SKM-1 treated with dmso at 0.1 percent for 144 hours (cell line): ENCODE measurements at regions not wholly inside any gene's neighbourhood (a gene's known extent, or its start where the extent isn't known, plus 50 kb on each side); places are given as distances from the start of the nearest gene placed in this dataset.
A peak's percentile ranks its signal among the peaks of the same experiment; 100 is the strongest.
"Not testable (repeated sequence)": the region's sequence is repeated elsewhere in the genome, so short reads cannot be mapped to it uniquely, and the experiment has no call there.

ENCODE experiments used
- DNase-seq: peaks from one replicate; lab custom pipeline; 2025; ENCODE audit not compliant: unreplicated experiment; lab: John Stamatoyannopoulos, UW

DNA sequence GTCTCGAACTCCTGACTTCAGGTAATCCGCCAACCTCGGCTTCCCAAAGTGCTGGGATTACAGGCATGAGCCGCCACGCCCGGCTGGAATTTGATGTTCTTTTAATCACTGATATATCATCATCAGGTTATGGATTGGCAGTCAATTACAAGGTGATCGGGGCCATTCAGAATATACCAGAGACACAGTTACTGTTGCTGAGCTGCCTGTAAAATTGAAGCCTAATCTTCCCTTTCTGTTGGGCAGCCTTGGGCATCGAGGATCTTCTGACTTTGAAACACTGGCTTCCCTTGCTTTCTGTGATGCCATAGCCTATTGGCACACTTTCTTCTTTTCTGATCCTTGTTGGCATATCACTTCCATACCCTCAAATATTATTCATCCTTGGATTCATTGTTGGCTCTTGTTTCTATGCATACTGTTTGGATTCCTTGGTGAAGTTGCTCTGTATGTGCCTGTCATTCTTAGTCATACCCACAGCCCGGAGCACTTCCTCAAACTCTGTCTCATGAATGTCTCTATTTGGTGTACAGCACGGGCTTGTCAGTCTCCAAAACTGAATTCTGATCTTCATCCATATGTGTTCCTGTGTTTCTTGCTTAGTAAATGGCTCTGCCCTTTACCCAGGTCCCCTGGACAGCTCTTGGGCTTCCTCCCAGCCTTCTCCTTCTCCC lies 85.6 kb upstream of the CRYM start:
- DNase-seq, result peak; percentile 22

DNA sequence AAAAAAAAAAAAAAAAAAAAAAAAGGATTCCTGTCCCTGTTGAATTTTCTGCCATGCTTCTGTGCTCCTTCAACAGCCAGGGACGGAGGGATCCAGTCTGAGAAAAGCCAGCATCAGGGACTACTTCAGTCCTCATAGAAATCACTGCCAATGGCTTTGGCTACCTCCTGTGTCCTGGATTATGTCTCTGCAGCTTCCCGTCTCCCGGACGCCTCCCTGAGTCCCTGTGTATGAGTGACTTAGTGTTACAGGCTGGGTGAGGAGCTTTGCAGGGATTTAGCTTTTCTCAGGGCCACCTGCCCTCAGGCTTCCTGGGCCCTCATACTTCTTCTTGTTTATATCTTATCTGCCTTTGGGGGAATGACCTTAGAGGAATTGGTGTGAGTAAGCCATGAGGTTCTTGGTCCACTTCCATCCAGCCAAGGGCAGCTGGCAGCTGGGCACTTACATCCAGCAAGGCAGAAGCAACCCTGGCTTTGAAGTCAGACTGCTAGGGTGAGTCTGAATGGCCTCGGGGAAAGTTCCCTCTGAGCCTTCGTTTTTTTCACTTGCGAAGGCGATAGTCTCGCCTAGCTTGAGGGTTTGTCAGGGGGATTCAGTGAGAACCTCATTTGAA lies 83.6 kb upstream of the CRYM start:
- DNase-seq, result not testable (repeated sequence)

DNA sequence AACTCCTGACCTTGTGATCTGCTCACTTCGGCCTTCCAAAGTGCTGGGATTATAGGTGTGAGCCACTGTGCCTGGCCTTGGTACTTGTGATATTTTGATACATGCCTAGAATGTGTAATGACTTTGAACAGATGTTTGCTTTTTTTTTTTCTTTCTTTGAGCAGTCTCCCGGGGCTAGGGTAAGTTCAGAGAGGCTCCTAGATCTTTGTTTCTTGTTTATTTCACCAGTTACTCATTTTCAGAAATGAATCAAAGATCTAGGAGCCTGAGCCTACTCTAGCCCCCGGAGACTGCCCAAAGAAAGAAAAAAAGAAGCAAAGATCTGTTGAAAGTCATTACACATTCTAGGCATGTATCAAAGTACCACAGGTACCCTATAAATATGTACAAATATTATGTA lies 83.0 kb upstream of the CRYM start:
- DNase-seq, result not testable (repeated sequence)

DNA sequence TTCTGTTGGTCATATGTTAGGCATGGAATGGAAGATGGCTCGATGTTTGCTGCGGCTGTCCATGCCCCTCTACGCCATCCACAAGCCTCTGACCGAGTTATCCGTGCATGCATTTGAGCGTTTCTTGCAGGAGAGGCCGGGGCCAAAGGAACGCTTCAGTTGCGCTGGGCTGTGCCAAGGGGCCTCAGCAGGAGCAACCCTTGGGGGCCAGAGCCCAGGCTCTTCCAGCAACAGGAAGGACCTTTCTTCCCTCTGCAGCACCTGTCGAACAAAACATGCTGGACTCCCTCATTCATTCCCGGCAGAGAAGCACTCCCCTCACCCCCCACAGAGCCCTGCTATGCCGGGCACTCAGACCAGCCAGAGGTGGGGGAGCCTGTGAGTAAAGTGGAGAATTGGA lies 81.4 kb upstream of the CRYM start:
- not testable (repeated sequence) for DNase-seq

DNA sequence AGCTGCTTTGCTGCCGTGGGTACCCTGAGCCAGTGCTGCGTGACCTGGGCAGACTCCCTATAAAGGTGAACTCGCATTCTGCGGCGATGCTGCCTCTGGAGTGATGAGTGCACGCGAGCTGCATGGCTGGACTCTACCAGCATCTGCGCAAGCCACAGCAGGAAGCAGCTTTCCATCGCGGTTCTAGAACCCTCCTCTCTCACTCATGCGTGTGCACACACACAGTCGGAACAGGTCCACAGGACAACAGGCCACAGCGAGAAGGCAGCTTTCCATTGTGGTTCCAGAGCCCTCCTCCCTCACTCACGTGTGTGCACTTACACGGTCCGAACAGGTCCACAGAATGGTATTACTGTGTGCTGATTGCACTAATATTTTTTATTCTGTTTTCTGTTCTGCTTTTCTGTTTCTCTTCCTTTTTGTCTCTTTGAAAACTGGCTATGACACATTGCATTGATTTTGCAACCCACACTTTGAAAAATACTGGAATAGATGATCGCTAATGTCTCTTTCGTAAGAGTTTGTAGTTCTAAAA lies 80.2 kb upstream of the CRYM start:
- peak; percentile 18 for DNase-seq

DNA sequence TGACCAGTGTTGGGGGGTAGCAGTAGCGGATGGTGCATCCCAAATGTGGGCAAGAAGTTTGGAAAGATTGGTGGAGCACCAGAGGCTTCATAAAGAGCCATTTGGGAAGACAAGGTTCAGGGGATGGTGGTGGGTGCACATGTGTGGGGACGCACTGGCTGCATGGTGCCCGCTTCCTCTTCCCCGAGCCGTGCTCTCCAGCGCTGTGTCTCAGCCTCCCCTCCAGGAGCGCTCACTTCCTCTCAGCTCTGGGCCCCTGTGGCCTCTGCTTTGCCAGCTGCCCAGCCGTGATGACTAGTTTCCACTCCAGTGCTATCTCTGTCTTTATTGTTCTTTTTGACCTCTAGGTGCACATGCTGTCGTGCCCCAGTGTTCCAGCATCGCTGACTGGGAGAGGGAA lies 78.2 kb upstream of the CRYM start:
- peak; percentile 9 for DNase-seq

DNA sequence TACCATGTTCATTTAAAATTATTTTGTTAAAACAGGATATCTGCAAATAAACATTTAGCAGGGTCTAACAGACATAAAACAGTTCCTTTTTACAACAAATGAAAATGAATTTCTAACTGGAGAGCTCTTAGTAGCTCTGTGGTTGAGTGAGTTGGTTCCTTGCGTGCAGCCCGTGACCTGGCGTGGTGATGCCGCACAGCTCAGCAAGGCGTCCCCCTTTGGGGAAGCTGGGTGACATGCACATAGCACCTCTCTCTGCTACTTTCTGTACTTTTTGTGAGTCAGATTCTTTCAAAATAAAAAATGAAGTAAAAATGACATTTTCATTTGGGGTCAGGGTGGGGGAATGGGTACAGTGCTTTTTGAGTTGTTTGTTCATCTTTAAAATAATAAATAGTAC lies 73.3 kb upstream of the CRYM start:
- DNase-seq, result not testable (repeated sequence)

DNA sequence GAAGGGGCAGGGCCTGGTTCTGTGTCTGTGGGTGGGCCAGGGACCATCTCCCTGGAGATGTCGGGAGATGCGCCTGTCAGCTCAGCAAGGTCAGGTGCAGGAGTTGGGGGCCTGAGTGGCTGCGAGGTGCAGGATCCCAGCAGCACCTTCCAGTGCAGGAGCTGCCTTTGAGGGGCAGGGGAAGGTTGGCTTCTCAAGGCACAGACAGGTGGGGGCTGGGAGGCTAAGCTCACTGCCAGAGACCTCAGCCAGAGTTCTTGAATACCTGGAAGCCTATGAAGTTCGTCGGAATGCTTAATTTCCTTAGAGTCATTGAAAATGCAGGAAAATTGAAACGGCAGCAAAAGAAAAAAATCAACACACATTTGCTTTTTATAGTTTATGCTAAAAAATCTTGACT lies 72.8 kb upstream of the CRYM start:
- not testable (repeated sequence) for DNase-seq

DNA sequence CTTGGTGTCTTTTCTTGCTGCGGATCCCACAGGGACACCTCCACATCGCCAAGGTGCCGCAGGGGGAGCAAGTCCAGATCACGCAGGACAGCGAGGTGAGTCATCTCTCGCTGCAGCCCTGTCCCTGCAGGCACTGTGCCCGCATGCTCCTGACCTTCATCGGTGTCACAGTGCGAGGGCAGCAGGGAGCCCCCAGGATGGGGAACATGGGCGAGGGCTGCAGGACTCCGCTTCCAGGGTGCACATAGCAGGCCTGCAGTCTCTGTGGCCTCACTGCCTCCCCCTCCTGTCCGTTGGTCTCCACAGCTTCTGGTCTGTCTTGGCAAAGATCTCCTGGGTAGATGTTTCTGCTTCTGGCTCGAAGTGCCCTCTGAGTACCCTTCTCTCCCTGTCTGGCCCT lies 71.2 kb upstream of the CRYM start:
- not testable (repeated sequence) for DNase-seq

DNA sequence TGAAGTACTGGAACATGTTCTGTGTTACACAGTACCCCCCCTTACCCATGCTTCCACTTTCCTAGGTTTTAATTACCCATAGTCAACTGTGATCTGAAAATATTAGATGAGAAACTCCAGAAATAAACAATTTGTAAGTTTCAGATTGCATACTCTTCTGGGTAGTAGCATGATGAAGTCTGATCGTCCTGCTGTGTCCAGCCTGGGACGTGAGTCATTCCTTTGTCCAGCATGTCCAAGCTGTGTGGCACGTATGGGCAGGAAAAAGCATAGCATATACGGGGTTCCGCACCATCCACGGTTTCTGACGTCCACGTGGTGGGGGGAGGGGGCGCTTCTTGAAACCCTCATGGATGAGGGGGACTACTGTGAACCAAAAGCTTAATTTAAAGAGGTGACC lies 70.7 kb upstream of the CRYM start:
- DNase-seq, result not testable (repeated sequence)

DNA sequence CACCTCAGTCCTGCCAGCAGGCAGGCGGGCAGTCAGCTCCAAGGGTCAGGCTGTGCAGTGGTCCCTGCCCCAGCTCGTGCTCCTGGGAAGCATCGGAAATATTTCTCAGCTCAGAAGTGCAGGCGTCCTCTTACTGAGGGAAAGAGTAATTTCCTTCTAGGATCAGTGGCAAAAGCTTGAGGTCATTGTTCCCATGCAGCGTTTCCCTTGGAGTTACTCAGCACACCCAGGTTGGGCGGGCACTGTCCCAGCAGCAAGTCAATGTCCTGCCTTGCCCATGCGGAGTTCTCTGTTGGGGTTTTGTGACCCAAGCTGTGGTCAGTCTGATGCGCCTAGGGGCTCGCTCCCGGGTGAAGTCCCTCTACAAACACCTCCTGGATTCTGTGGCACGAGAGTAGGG lies 69.4 kb upstream of the CRYM start:
- DNase-seq, result not testable (repeated sequence)

DNA sequence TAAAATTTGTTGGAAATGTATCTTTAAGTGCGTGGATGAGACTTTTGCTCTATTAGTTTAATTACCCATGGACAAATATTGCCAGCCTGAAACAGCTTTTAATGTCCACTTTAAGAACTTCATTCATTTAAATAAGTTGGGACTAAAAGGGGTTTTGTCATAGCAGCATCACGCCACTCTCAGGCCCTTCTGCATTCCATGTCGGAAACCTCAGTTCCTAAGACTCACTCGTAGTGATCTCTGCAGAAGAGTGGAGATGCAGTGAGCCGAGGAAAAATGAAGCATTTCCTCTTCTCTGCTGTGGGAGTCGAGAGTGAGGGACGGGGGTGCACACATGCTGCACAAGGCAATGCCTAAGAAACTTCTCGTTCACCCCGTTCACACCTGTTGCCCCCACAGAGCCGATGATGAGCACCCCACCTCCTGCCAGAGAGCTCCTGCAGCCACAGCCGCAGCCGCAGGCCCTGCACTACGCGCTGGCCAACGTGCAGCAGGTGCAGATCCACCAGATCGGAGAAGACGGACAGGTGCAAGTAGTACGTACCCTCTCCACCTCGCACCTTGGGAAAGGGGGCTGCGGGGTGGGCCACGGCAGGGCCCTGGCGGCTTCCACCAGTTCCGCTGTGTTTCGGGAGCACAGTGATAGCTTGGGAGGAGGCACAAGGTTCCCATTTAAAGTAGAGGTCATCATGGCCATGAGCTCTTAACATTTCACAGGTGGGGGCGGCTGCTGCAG lies 68.8 kb upstream of the CRYM start:
- DNase-seq, result not testable (repeated sequence)

DNA sequence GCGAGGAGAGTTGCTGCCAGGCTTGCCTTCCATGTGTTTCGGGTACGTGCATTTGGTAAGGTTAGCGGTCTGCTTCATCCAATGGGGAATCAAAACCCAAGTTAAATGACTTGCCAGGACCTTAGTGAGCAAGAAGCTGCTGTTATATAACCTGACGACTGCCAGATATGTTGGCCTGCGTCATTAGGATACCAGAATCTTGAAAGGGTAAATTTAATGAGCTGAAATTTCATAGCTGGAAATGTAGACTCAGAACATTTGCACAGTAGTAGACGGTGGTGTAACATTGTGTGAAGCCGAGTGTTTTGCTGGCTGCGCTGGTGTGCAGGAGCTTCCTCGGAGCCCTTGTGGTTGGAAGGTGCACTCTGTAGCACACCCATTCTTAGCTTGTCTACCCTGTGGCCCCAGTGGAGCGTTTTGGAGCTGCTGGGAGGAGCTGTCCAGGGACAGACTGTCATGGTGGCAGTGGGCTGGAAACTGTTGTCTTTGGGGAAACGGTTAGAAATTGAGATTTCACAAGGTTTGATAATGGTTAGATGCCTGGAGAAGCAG lies 66.3 kb upstream of the CRYM start:
- DNase-seq, result not testable (repeated sequence)

DNA sequence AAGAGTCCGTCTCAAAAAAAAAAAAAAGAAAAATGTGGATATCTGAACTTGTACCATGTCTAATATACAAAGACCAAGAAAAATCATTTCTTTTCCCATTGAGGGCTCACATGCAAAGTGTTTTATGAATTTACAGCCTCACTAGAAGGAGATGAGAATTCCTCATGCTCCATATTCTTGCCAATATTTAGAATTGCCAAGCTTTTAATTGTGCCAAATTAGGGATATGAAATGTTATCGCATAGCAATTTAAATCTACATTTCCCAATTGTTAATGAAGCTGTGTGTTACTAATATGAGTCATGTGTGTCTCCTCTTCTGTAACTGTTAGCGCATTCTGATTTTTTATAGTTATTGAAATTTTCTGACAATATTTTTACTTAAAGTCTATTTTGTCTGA lies 63.0 kb upstream of the CRYM start:
- DNase-seq, result no peak

DNA sequence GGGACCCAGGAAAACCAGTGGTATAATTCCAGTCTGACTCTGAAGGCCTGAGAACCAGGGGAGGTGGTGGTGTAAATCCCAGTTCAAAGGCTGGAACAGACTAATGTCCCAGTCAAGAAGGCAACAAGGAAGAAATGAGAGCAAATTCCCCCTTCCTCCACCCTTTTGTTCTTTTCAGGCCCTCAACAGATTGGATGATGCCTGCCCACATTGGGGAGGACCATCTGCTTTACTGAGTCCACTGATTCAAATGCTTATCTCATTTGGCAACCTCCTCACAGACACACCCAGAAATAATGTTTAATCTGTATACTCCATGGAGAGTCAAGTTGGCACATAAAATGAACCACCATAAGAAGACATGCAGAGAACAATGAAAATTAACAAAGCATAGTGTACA lies 61.9 kb upstream of the CRYM start:
- no peak for DNase-seq

DNA sequence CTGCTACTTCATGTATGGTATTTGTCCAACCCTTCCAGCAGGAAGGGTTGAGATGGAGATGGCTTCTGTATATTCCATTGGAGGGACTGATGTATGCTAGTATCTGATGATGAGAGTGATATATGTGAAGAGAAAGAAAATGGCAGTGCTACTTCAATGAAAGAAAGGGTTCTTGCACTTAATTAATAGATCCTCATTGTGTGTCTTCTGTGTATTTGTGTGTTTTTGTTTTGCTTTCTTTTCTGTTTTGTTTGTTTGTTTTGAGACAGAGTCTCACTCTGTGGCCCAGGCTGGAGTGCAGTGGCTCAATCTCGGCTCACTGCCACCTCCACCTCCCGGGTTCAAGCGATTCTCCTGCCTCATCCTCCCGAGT lies 61.2 kb upstream of the CRYM start:
- DNase-seq, result no peak

DNA sequence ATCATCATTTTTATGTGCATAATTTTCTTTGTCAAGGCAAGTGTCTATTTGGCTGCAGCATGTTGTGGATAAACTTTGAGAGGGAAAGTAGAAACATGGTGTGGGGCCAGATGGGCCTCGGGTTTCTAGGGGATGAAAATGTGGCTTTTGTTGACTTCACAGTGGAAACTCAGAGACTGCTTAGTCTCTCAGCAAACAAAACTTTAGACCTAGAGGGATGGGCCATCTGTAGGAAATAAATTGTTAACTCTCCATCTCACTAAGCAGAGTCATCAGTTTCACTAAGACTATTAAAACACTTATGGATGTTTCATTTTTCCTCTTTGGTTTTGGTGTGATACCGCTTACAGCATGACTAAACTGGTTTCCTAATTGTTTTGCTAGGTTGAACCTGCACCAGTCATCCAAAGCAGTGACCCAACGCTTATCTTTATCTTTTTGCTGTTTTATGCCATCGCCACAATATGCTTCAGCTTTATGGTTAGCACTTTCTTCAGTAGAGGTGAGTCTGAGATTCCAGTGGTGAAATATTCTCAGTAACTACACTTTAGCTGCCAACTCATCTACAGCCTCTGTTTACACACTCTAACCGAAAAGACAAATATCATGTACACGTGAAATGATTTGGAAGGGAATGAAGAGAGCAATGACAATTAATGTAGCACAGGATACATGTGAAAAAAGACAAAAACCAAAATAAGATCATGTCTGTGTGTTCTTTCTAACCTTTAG lies 60.6 kb upstream of the CRYM start:
- no peak for DNase-seq

DNA sequence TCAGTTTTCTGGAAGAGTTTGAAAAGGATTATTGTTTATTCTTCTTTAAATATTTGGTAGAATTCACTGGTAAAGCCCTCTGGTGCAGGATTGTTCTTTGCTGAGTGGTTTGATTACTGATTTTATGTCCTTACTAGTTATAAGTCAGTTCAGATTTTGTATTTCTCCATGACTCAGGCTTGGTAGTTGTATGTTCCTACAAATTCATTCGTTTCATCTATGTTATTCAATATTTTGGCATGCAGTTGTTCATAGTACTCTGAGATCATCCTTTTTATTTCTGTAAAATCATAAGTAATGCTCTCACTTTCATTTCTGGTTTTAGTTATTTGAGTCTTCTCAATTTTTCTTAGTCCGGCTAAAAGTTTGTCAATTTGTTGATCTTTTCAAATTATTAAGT lies 58.1 kb upstream of the CRYM start:
- no peak for DNase-seq

DNA sequence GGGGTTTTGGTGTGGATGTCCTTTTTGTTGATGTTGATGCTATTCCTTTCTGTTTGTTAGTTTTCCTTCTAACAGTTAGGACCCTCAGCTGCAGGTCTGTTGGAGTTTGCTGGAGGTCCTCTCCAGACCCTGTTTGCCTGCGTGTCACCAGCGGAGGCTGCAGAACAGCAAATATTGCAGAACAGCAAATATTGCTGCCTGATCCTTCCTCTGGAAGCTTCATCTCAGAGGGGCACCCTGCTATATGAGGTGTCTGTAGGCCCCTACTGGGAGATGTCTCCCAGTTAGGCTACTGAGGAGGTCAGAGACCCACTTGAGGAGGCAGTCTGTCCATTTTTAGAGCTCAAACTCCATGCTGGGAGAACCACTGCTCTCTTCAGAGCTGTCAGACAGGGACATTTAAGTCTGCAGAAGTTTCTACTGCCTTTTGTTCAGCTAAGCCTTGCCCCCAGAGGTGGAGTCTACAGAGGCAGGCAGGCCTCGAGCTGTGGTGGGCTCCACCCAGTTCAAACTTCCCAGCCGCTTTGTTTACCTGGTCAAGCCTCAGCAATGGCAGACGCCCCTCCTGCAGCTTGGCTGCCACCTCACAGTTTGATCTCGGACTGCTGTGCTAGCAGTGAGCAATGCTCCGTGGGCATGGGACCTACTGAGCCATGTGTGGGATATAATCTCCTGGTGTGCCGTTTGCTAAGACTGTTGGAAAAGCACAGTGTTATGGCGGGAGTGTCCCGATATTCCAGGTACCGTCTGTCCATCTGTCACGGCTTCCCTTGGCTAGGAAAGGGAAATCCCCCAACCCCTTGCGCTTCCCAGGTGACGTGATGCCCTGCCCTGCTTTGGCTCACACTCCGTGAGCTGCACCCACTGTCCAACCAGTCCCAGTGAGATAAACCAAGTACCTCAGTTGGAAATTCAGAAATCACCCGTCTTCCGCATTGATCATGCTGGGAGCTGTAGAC lies 56.4 kb upstream of the CRYM start:
- DNase-seq, result not testable (repeated sequence)

DNA sequence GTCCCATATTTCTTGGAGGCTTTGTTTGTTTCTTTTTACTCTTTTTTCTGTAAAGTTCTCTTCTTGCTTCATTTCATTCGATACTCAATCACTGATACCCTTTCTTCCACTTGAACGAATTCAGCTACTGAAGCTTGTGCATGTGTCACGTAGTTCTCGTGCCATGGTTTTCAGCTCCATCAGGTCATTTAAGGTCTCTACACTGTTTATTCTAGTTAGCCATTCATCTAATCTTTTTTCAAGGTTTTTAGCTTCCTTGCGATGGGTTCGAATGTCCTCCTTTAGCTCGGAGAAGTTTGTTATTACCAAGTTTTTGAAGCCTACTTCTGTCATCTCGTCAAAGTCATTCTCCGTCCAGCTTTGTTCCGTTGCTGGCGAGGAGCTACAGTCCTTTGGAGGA lies 55.6 kb upstream of the CRYM start:
- DNase-seq, result not testable (repeated sequence)
